ENCODE measurements at regions not wholly inside any gene's neighbourhood (a gene's known extent, or its start where the extent isn't known, plus 50 kb on each side); places are given as distances from the start of the nearest gene placed in this dataset.
"Not testable (repeated sequence)": the region's sequence is repeated elsewhere in the genome, so short reads cannot be mapped to it uniquely, and the experiment has no call there.

GRCh38 chr17:52505601-52506000 is 347.1 kb upstream of the CA10 start:
- no peak for DNase-seq

- no peak for DNase-seq
These were observed 345.6 kb upstream of the CA10 start for GRCh38 chr17:52504081-52504480.

GRCh38 chr17:52495646-52496045 is 337.1 kb upstream of the CA10 start:
- peak; percentile 33 to 67 for DNase-seq

- DNase-seq: no peak
These were observed 323.8 kb upstream of the CA10 start for GRCh38 chr17:52482271-52482670.

GRCh38 chr17:52477824-52478699 is 319.5 kb upstream of the CA10 start:
- DNase-seq: no peak

- no peak for DNase-seq
These were observed 318.3 kb upstream of the CA10 start for GRCh38 chr17:52476638-52477313.

- DNase-seq: peak in 1 of 2 experiments; percentile 18
These were observed 312.0 kb upstream of the CA10 start for GRCh38 chr17:52470553-52470952.

GRCh38 chr17:52465407-52465806 is 306.9 kb upstream of the CA10 start:
- no peak for DNase-seq

GRCh38 chr17:52451294-52451861 is 292.9 kb upstream of the CA10 start:
- no peak for DNase-seq

- no peak for DNase-seq
These were observed 283.8 kb upstream of the CA10 start for GRCh38 chr17:52442350-52442749.

GRCh38 chr17:52420555-52421078 is 262.1 kb upstream of the CA10 start:
- DNase-seq: no peak

- DNase-seq: peak; percentile 90 to 99
These were observed 260.7 kb upstream of the CA10 start for GRCh38 chr17:52419229-52419641.

GRCh38 chr17:52410781-52411180 is 252.3 kb upstream of the CA10 start:
- peak in 1 of 2 experiments; percentile 17 for DNase-seq

- not testable (repeated sequence) for DNase-seq
These were observed 250.7 kb upstream of the CA10 start for GRCh38 chr17:52409222-52409621.

GRCh38 chr17:52395308-52395707 is 236.8 kb upstream of the CA10 start:
- no peak for DNase-seq

- no peak for DNase-seq
These were observed 231.9 kb upstream of the CA10 start for GRCh38 chr17:52390422-52390821.

GRCh38 chr17:52389632-52390031 is 231.1 kb upstream of the CA10 start:
- DNase-seq: no peak

GRCh38 chr17:52388941-52389340 is 230.4 kb upstream of the CA10 start:
- DNase-seq: no peak

GRCh38 chr17:52384695-52385094 is 226.2 kb upstream of the CA10 start:
- peak in 1 of 2 experiments; percentile 26 for DNase-seq

GRCh38 chr17:52383493-52384100 is 225.1 kb upstream of the CA10 start:
- DNase-seq: peak; percentile 86 to 90

GRCh38 chr17:52378860-52379259 is 220.3 kb upstream of the CA10 start:
- no peak for DNase-seq

GRCh38 chr17:52376137-52376536 is 217.6 kb upstream of the CA10 start:
- DNase-seq: no peak

GRCh38 chr17:52368886-52369285 is 210.4 kb upstream of the CA10 start:
- no peak for DNase-seq

Measured in NCI-H2081 (cell line).